Mesothelial cell of epicardium (in vitro differentiated cells): ENCODE measurements at regions not wholly inside any gene's neighbourhood (a gene's known extent, or its start where the extent isn't known, plus 50 kb on each side); places are given as distances from the start of the nearest gene placed in this dataset.

Experiments
- DNase-seq, 2 experiments: peaks; one replicate each; pipeline ENCODE4 v3.0.0; 2021; ENCODE audit warnings: low spot score in 2 of 2; ENCODE audit not compliant: unreplicated experiment in 2 of 2
- H3K27ac Mint-ChIP-seq: 2 replicates; pipeline ENCODE4 v1.8.0; 2021; ENCODE audit warnings: mixed read lengths
- H3K27me3 Mint-ChIP-seq: 2 replicates; pipeline ENCODE4 v1.8.0; 2021; ENCODE audit warnings: low read depth, mixed read lengths
- H3K36me3 Mint-ChIP-seq: 2 replicates; pipeline ENCODE4 v1.8.0; 2021; ENCODE audit warnings: mixed read lengths
- H3K4me1 Mint-ChIP-seq: 2 replicates; pipeline ENCODE4 v1.8.0; 2021; ENCODE audit warnings: mixed read lengths
- H3K4me3 Mint-ChIP-seq: 2 replicates; pipeline ENCODE4 v1.8.0; 2021; ENCODE audit warnings: mild to moderate bottlenecking, moderate library complexity, mixed read lengths
- H3K9me3 Mint-ChIP-seq: 2 replicates; pipeline ENCODE4 v1.8.0; 2021; ENCODE audit warnings: mixed read lengths
- CTCF ChIP-seq: fragments of 200-600 bp; sonication (generic); IDR thresholded peaks from one replicate; pipeline ENCODE4 v1.5.0; 2021; ENCODE audit warnings: antibody characterized with exemption; ENCODE audit not compliant: unreplicated experiment

GRCh38 chr9:87829756-87830155 lies 52.9 kb upstream of the SPATA31E1 start:
- no peak overlapping the region for H3K4me3 Mint-ChIP-seq
- no peak for DNase-seq

GRCh38 chr9:87830446-87830845 lies 52.2 kb upstream of the SPATA31E1 start:
- no peak for TF ChIP-seq CTCF
- no peak for DNase-seq
- Mint-ChIP-seq H3K36me3 (no peaks in the 10 kb centered on the region), H3K9me3 (no peaks in the 10 kb centered on the region), H3K27me3 (no peaks in the 10 kb centered on the region), H3K27ac (no peak overlapping the region), H3K4me3 (no peak overlapping the region), H3K4me1 (peaks cover 18% of the 10 kb centered on the region)

More at GRCh38 chr9:87829756-87830155, 52.9 kb upstream of the SPATA31E1 start:
- H3K27me3 Mint-ChIP-seq, result no peaks in the 10 kb centered on the region
- no peaks in the 10 kb centered on the region for H3K36me3 Mint-ChIP-seq
- peaks cover 18% of the 10 kb centered on the region for H3K4me1 Mint-ChIP-seq
- TF ChIP-seq CTCF, result no peak
- no peaks in the 10 kb centered on the region for H3K9me3 Mint-ChIP-seq
- no peak overlapping the region for H3K27ac Mint-ChIP-seq

- Mint-ChIP-seq H3K36me3 (no peaks in the 10 kb centered on the region), H3K27me3 (no peaks in the 10 kb centered on the region), H3K4me1 (peaks cover 18% of the 10 kb centered on the region), H3K4me3 (no peak overlapping the region), H3K9me3 (no peaks in the 10 kb centered on the region), H3K27ac (no peak overlapping the region)
- TF ChIP-seq CTCF, result no peak
- DNase-seq, result no peak
Measured at GRCh38 chr9:87831159-87831558, 51.5 kb upstream of the SPATA31E1 start.
